ENCODE measurements at regions not wholly inside any gene's neighbourhood (a gene's known extent, or its start where the extent isn't known, plus 50 kb on each side); places are given as distances from the start of the nearest gene placed in this dataset.
"Not testable (repeated sequence)": the region's sequence is repeated elsewhere in the genome, so short reads cannot be mapped to it uniquely, and the experiment has no call there.

DNA sequence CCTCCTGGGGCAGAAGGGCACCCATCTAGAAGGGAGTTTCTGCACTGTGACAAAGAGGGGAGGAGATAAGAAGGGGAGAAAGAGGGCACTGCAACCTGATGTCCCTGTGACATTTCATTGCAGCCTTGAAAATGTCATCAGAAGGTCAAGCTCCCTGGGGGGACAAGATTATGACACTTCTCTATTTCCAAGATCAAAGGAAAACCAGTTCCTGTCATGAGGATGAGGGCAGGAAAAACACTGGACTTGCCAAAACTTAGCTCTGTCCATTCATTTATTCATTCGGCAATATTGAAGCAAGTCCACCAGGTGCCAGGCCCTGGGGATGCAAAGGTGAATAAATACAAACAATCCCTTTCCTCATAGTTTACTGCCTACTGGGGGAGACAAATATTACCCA lies 138.4 kb upstream of the CDKN3 start:
- H3K4me1 ChIP-seq (ENCODE audit: control extremely low read depth in 1 of 4, control insufficient read depth in 4 of 4, insufficient read depth in 4 of 4, low read length in 3 of 4): no peaks in the 10 kb centered on the region
- DNase-seq: no peak
- ChIA-PET CTCF (no interaction called here), POLR2A (interaction anchor here (0.5 kb wide), 1 partner anchor 280 kb away, joined by 3 read pairs; no protein-coding TSS in a partner anchor)
- 75% methylated on average over 1 of the region's 1 CpG for WGBS (ENCODE audit: insufficient coverage)
- H3K4me3 ChIP-seq (ENCODE audit: control insufficient read depth in 1 of 7, extremely low read depth in 1 of 7, insufficient read depth in 4 of 7, low read depth in 2 of 7, low read length in 6 of 7): no peak overlapping the region
- no peaks in the 10 kb centered on the region for H3K36me3 ChIP-seq (ENCODE audit: control insufficient read depth in 4 of 4, insufficient read depth in 4 of 4, low read length in 3 of 4)
- H3K27ac ChIP-seq (ENCODE audit: insufficient read depth in 1 of 2, low read depth in 1 of 2, low read length in 2 of 2, poor library complexity in 1 of 2, severe bottlenecking in 2 of 2): no peak overlapping the region
- H3K27me3 ChIP-seq (replicated peaks in 2 of 5; ENCODE audit: control insufficient read depth in 4 of 5, insufficient read depth in 5 of 5, low read length in 4 of 5): no peaks in the 10 kb centered on the region
- peaks cover 0 to 4% (median 0%) of the 10 kb centered on the region in 5 experiments for H3K9me3 ChIP-seq (ENCODE audit: control extremely low read depth in 1 of 5, control insufficient read depth in 4 of 5, insufficient read depth in 2 of 5, low read depth in 1 of 5, low read length in 4 of 5)

DNA sequence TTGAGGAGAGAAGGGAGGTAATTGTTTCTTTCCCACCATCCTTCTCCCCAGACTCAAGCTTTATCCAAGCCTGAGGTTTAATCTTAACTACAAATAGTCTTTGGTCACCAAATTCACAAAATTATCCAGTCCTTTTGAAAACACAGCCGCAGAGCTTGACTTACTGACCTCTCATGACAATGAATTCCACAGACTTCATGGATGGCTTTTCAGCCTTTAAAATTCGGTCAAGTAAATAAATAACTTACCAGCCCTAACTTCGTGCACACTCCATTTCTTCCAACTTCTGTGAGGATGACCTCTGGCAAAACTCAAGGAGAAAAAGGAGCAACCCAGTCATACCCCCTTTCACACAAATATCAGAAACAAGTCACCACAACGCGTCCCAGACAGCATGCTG lies 137.0 kb upstream of the CDKN3 start:
- H3K27me3 ChIP-seq (replicated peaks in 2 of 5; ENCODE audit: control insufficient read depth in 4 of 5, insufficient read depth in 5 of 5, low read length in 4 of 5): no peaks in the 10 kb centered on the region
- no peaks in the 10 kb centered on the region for H3K4me1 ChIP-seq (ENCODE audit: control extremely low read depth in 1 of 4, control insufficient read depth in 4 of 4, insufficient read depth in 4 of 4, low read length in 3 of 4)
- no peak for DNase-seq
- 100% methylated on average over 3 of the region's 5 CpGs for WGBS (ENCODE audit: insufficient coverage)
- no peaks in the 10 kb centered on the region for H3K36me3 ChIP-seq (ENCODE audit: control insufficient read depth in 4 of 4, insufficient read depth in 4 of 4, low read length in 3 of 4)
- peaks cover 0 to 2% (median 0%) of the 10 kb centered on the region in 5 experiments for H3K9me3 ChIP-seq (ENCODE audit: control extremely low read depth in 1 of 5, control insufficient read depth in 4 of 5, insufficient read depth in 2 of 5, low read depth in 1 of 5, low read length in 4 of 5)
- ChIA-PET CTCF (no interaction called here), POLR2A (interaction anchor here (0.6 kb wide), 1 partner anchor 206 kb away, joined by 3 read pairs; no protein-coding TSS in a partner anchor)
- H3K27ac ChIP-seq (ENCODE audit: insufficient read depth in 1 of 2, low read depth in 1 of 2, low read length in 2 of 2, poor library complexity in 1 of 2, severe bottlenecking in 2 of 2): no peak overlapping the region
- H3K4me3 ChIP-seq (ENCODE audit: control insufficient read depth in 1 of 7, extremely low read depth in 1 of 7, insufficient read depth in 4 of 7, low read depth in 2 of 7, low read length in 6 of 7): no peak overlapping the region

DNA sequence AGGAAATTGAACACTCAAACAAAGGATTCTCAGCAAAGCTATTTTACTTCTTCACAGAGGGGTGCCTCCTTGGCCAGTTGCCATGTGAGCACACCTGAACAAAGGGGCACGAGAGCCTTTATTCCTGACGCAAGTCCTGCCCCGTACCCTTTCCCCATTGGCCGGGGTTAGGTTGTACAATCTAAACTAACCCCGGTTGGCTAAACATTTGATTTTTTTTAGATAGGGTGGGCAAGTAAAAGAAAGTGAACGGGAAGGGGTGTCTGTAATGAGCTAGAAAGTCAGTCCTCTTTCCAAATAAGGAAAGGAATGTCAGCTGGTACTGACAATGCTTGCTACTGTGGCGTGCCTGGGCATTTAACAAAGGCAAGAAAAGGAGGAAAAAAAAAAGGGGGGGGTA lies 135.5 kb upstream of the CDKN3 start:
- DNase-seq: no peak
- Histone ChIP-seq H3K36me3 (ENCODE audit: control insufficient read depth in 4 of 4, insufficient read depth in 4 of 4, low read length in 3 of 4) (no peaks in the 10 kb centered on the region), H3K27me3 (replicated peaks in 2 of 5; ENCODE audit: control insufficient read depth in 4 of 5, insufficient read depth in 5 of 5, low read length in 4 of 5) (no peaks in the 10 kb centered on the region), H3K27ac (ENCODE audit: insufficient read depth in 1 of 2, low read depth in 1 of 2, low read length in 2 of 2, poor library complexity in 1 of 2, severe bottlenecking in 2 of 2) (no peak overlapping the region), H3K4me1 (ENCODE audit: control extremely low read depth in 1 of 4, control insufficient read depth in 4 of 4, insufficient read depth in 4 of 4, low read length in 3 of 4) (no peaks in the 10 kb centered on the region), H3K4me3 (ENCODE audit: control insufficient read depth in 1 of 7, extremely low read depth in 1 of 7, insufficient read depth in 4 of 7, low read depth in 2 of 7, low read length in 6 of 7) (no peak overlapping the region), H3K9me3 (ENCODE audit: control extremely low read depth in 1 of 5, control insufficient read depth in 4 of 5, insufficient read depth in 2 of 5, low read depth in 1 of 5, low read length in 4 of 5) (no peaks in the 10 kb centered on the region)
- POLR2A ChIA-PET: no interaction called here
- 86% methylated on average over 5 of the region's 7 CpGs for WGBS (ENCODE audit: insufficient coverage)
- CTCF ChIA-PET: no interaction called here

DNA sequence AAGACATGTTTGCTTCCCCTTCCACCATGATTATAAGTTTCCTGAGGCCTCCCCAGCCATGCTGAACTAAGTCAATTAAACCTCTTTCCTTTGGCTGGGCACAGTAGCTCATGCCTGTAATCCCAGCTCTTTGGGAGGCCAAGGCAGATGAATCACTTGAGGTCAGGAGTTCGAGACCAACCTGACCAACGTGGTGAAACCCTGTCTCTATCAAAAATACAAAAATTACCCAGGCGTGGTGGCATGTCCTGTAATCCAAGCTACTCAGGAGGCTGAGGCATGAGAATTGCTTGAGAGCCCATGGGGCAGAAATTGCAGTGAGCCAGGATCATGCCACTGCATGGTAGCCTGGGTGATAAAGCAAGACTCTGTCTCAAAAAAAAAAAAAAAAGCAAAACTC lies 130.2 kb upstream of the CDKN3 start:
- CTCF ChIA-PET; H3K36me3 ChIP-seq (ENCODE audit: control insufficient read depth in 4 of 4, insufficient read depth in 4 of 4, low read length in 3 of 4); H3K4me1 ChIP-seq (ENCODE audit: control extremely low read depth in 1 of 4, control insufficient read depth in 4 of 4, insufficient read depth in 4 of 4, low read length in 3 of 4); H3K27me3 ChIP-seq (replicated peaks in 2 of 5; ENCODE audit: control insufficient read depth in 4 of 5, insufficient read depth in 5 of 5, low read length in 4 of 5); DNase-seq; H3K27ac ChIP-seq (ENCODE audit: insufficient read depth in 1 of 2, low read depth in 1 of 2, low read length in 2 of 2, poor library complexity in 1 of 2, severe bottlenecking in 2 of 2); H3K4me3 ChIP-seq (ENCODE audit: control insufficient read depth in 1 of 7, extremely low read depth in 1 of 7, insufficient read depth in 4 of 7, low read depth in 2 of 7, low read length in 6 of 7); H3K9me3 ChIP-seq (ENCODE audit: control extremely low read depth in 1 of 5, control insufficient read depth in 4 of 5, insufficient read depth in 2 of 5, low read depth in 1 of 5, low read length in 4 of 5); POLR2A ChIA-PET: not testable (repeated sequence)
- 100% methylated on average over 1 of the region's 3 CpGs for WGBS (ENCODE audit: insufficient coverage)

DNA sequence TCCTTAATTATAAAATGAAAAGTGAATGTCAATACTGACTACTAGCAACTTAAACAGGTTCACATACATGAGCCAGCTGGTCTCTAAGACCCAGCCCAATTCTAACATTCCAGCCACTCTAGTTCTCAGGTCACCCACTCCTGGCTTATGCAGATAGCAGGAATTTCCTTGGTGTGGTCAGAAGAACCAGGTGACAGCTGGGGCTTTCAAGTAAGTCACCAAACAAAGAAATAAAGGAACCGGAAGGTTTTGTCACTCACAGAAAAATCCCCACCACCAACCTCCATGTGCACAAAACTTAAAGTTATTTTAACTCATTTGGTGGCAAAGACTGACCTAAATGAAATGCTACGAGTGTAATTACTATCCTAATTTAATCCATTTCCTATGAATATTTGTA lies 129.6 kb upstream of the CDKN3 start:
- WGBS (ENCODE audit: insufficient coverage): no CpG with 5 or more reads among the region's 2 CpGs
- Histone ChIP-seq H3K9me3 (ENCODE audit: control extremely low read depth in 1 of 5, control insufficient read depth in 4 of 5, insufficient read depth in 2 of 5, low read depth in 1 of 5, low read length in 4 of 5) (no peaks in the 10 kb centered on the region), H3K27ac (ENCODE audit: insufficient read depth in 1 of 2, low read depth in 1 of 2, low read length in 2 of 2, poor library complexity in 1 of 2, severe bottlenecking in 2 of 2) (no peak overlapping the region), H3K36me3 (ENCODE audit: control insufficient read depth in 4 of 4, insufficient read depth in 4 of 4, low read length in 3 of 4) (no peaks in the 10 kb centered on the region), H3K27me3 (replicated peaks in 2 of 5; ENCODE audit: control insufficient read depth in 4 of 5, insufficient read depth in 5 of 5, low read length in 4 of 5) (peaks cover 0 to 2% (median 0%) of the 10 kb centered on the region in 5 experiments), H3K4me3 (ENCODE audit: control insufficient read depth in 1 of 7, extremely low read depth in 1 of 7, insufficient read depth in 4 of 7, low read depth in 2 of 7, low read length in 6 of 7) (no peak overlapping the region), H3K4me1 (ENCODE audit: control extremely low read depth in 1 of 4, control insufficient read depth in 4 of 4, insufficient read depth in 4 of 4, low read length in 3 of 4) (no peaks in the 10 kb centered on the region)
- ChIA-PET POLR2A (no interaction called here), CTCF (no interaction called here)
- peak; percentile 22 to 76 (median 75) for DNase-seq

DNA sequence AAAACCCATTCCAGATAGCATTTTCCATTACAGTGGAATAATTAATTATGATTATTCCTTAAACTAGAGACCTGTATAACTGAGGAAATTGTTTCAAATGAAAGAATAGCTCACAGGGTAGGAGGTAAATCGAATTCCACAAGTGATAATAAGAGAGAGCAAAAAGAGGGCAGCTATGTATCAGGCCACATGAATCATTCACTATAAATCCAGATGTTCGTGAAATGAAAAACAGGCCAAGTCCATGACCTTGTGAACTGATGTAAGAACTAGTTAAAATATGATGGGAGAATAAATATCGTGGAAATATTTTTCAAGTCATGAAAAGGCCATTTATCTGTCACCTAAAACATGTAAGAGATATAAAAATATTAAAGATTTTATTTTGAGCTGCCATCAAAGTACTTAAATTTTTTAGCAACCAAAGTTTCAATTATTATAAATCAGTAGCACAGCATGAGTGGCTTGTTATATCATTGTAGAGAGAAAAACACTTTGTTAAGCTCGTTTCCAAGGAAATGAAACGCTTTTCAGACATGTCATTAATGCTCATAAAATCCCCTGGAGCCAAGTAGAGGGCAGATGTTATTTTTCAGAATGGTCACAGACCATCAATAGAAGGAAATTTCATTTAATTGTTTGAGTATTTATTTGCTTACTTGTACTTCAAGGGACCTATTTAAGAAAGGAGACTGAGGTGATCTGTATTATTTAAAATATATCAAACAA lies 120.6 kb upstream of the CDKN3 start:
- ChIA-PET POLR2A (no interaction called here), CTCF (no interaction called here)
- no peak overlapping the region for H3K27ac ChIP-seq (ENCODE audit: insufficient read depth in 1 of 2, low read depth in 1 of 2, low read length in 2 of 2, poor library complexity in 1 of 2, severe bottlenecking in 2 of 2)
- H3K36me3 ChIP-seq (ENCODE audit: control insufficient read depth in 4 of 4, insufficient read depth in 4 of 4, low read length in 3 of 4): no peaks in the 10 kb centered on the region
- no peaks in the 10 kb centered on the region for H3K9me3 ChIP-seq (ENCODE audit: control extremely low read depth in 1 of 5, control insufficient read depth in 4 of 5, insufficient read depth in 2 of 5, low read depth in 1 of 5, low read length in 4 of 5)
- no CpG with 5 or more reads among the region's 5 CpGs for WGBS (ENCODE audit: insufficient coverage)
- H3K4me1 ChIP-seq (ENCODE audit: control extremely low read depth in 1 of 4, control insufficient read depth in 4 of 4, insufficient read depth in 4 of 4, low read length in 3 of 4): no peaks in the 10 kb centered on the region
- peaks cover 0 to 3% (median 0%) of the 10 kb centered on the region in 5 experiments for H3K27me3 ChIP-seq (replicated peaks in 2 of 5; ENCODE audit: control insufficient read depth in 4 of 5, insufficient read depth in 5 of 5, low read length in 4 of 5)
- no peak for DNase-seq
- no peak overlapping the region for H3K4me3 ChIP-seq (ENCODE audit: control insufficient read depth in 1 of 7, extremely low read depth in 1 of 7, insufficient read depth in 4 of 7, low read depth in 2 of 7, low read length in 6 of 7)

DNA sequence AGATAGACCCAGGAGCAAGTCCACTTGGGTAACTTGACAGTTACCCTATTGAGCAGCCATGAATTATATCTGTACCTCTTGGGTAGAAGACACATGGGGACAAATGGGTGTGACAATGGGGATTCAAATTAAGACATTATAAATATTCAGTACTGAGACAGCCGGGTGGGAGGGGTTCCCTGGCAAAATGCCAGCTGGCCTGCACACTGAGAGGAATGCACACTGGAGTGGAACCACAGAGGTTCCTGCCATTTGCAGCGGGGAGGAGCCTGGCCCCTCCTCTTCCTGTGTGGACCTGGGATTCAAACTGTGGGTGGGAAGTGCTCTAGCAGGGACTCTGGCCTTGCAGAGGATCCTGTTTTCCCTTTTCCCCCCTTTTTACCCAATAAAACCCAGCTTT lies 118.7 kb upstream of the CDKN3 start:
- no peaks in the 10 kb centered on the region for H3K9me3 ChIP-seq (ENCODE audit: control extremely low read depth in 1 of 5, control insufficient read depth in 4 of 5, insufficient read depth in 2 of 5, low read depth in 1 of 5, low read length in 4 of 5)
- no peak overlapping the region for H3K4me3 ChIP-seq (ENCODE audit: control insufficient read depth in 1 of 7, extremely low read depth in 1 of 7, insufficient read depth in 4 of 7, low read depth in 2 of 7, low read length in 6 of 7)
- ChIA-PET CTCF (no interaction called here), POLR2A (no interaction called here)
- peaks cover 0 to 1% (median 0%) of the 10 kb centered on the region in 5 experiments for H3K27me3 ChIP-seq (replicated peaks in 2 of 5; ENCODE audit: control insufficient read depth in 4 of 5, insufficient read depth in 5 of 5, low read length in 4 of 5)
- H3K4me1 ChIP-seq (ENCODE audit: control extremely low read depth in 1 of 4, control insufficient read depth in 4 of 4, insufficient read depth in 4 of 4, low read length in 3 of 4): no peaks in the 10 kb centered on the region
- H3K36me3 ChIP-seq (ENCODE audit: control insufficient read depth in 4 of 4, insufficient read depth in 4 of 4, low read length in 3 of 4): no peaks in the 10 kb centered on the region
- WGBS (ENCODE audit: insufficient coverage): 60% methylated on average over 1 of the region's 2 CpGs
- H3K27ac ChIP-seq (ENCODE audit: insufficient read depth in 1 of 2, low read depth in 1 of 2, low read length in 2 of 2, poor library complexity in 1 of 2, severe bottlenecking in 2 of 2): no peak overlapping the region
- no peak for DNase-seq

Measured in common myeloid progenitor, CD34-positive (primary cell).